ENCODE measurements at regions not wholly inside any gene's neighbourhood (a gene's known extent, or its start where the extent isn't known, plus 50 kb on each side); places are given as distances from the start of the nearest gene placed in this dataset.
"Not testable (repeated sequence)": the region's sequence is repeated elsewhere in the genome, so short reads cannot be mapped to it uniquely, and the experiment has no call there.

GRCh38 chr14:84937016-84937415 is 592.9 kb upstream of the FLRT2 start:
- H3K36me3 ChIP-seq (ENCODE audit: insufficient read depth, low read length) = no peaks in the 10 kb centered on the region
- TF ChIP-seq EZH2 (IDR thresholded peaks at IDR 0.05) (no peak), FOXP2 (optimal IDR thresholded peaks at IDR 0.05; ENCODE audit: control extremely low read depth, extremely low read length, insufficient read depth) (no peak), POLR2AphosphoS5 (IDR thresholded peaks at IDR 0.05; ENCODE audit: borderline replicate concordance, low read depth, low read length) (no peak)
- no peaks in the 10 kb centered on the region for H3K9me3 ChIP-seq (ENCODE audit: low read depth, low read length)
- H3K9ac ChIP-seq (ENCODE audit: insufficient read length) = no peak overlapping the region
- no peak overlapping the region for H3K27ac ChIP-seq
- DNase-seq (ENCODE audit: low read depth, low spot score) = no peak
- H3K4me3 ChIP-seq = no peak overlapping the region

GRCh38 chr14:84937449-84937848 is 592.5 kb upstream of the FLRT2 start:
- Histone ChIP-seq H3K9me3 (ENCODE audit: low read depth, low read length) (no peaks in the 10 kb centered on the region), H3K36me3 (ENCODE audit: insufficient read depth, low read length) (no peaks in the 10 kb centered on the region), H3K27ac (no peak overlapping the region), H3K4me3 (no peak overlapping the region), H3K9ac (ENCODE audit: insufficient read length) (no peak overlapping the region)
- no peak for DNase-seq (ENCODE audit: low read depth, low spot score)
- TF ChIP-seq EZH2 (IDR thresholded peaks at IDR 0.05) (no peak), POLR2AphosphoS5 (IDR thresholded peaks at IDR 0.05; ENCODE audit: borderline replicate concordance, low read depth, low read length) (no peak), FOXP2 (optimal IDR thresholded peaks at IDR 0.05; ENCODE audit: control extremely low read depth, extremely low read length, insufficient read depth) (no peak)

- not testable (repeated sequence) for H3K9me3 ChIP-seq (ENCODE audit: low read depth, low read length); H3K27ac ChIP-seq; DNase-seq (ENCODE audit: low read depth, low spot score); H3K36me3 ChIP-seq (ENCODE audit: insufficient read depth, low read length); H3K4me3 ChIP-seq; H3K9ac ChIP-seq (ENCODE audit: insufficient read length)
These were observed 585.0 kb upstream of the FLRT2 start for GRCh38 chr14:84944901-84945300.

- Histone ChIP-seq H3K36me3 (ENCODE audit: insufficient read depth, low read length) (no peaks in the 10 kb centered on the region), H3K27ac (no peak overlapping the region), H3K4me3 (no peak overlapping the region), H3K9me3 (ENCODE audit: low read depth, low read length) (no peaks in the 10 kb centered on the region), H3K9ac (ENCODE audit: insufficient read length) (no peak overlapping the region)
- no peak for DNase-seq (ENCODE audit: low read depth, low spot score)
- no peak for TF ChIP-seq EZH2 (IDR thresholded peaks at IDR 0.05)
- no peak for TF ChIP-seq FOXP2 (optimal IDR thresholded peaks at IDR 0.05; ENCODE audit: control extremely low read depth, extremely low read length, insufficient read depth)
- no peak for TF ChIP-seq POLR2AphosphoS5 (IDR thresholded peaks at IDR 0.05; ENCODE audit: borderline replicate concordance, low read depth, low read length)
These were observed 570.0 kb upstream of the FLRT2 start for GRCh38 chr14:84959851-84960520.

- no peak overlapping the region for H3K27ac ChIP-seq
- no peak overlapping the region for H3K9ac ChIP-seq (ENCODE audit: insufficient read length)
- H3K4me3 ChIP-seq = no peak overlapping the region
- no peaks in the 10 kb centered on the region for H3K9me3 ChIP-seq (ENCODE audit: low read depth, low read length)
- no peak for DNase-seq (ENCODE audit: low read depth, low spot score)
- H3K36me3 ChIP-seq (ENCODE audit: insufficient read depth, low read length) = no peaks in the 10 kb centered on the region
- no peak for TF ChIP-seq FOXP2 (optimal IDR thresholded peaks at IDR 0.05; ENCODE audit: control extremely low read depth, extremely low read length, insufficient read depth)
- TF ChIP-seq EZH2 (IDR thresholded peaks at IDR 0.05) = no peak
- no peak for TF ChIP-seq POLR2AphosphoS5 (IDR thresholded peaks at IDR 0.05; ENCODE audit: borderline replicate concordance, low read depth, low read length)
These were observed 568.3 kb upstream of the FLRT2 start for GRCh38 chr14:84961637-84962036.

GRCh38 chr14:84963518-84963917 is 566.4 kb upstream of the FLRT2 start:
- Histone ChIP-seq H3K9ac (ENCODE audit: insufficient read length) (no peak overlapping the region), H3K9me3 (ENCODE audit: low read depth, low read length) (no peaks in the 10 kb centered on the region), H3K36me3 (ENCODE audit: insufficient read depth, low read length) (no peaks in the 10 kb centered on the region), H3K4me3 (no peak overlapping the region), H3K27ac (no peak overlapping the region)
- TF ChIP-seq FOXP2 (optimal IDR thresholded peaks at IDR 0.05; ENCODE audit: control extremely low read depth, extremely low read length, insufficient read depth) (no peak), POLR2AphosphoS5 (IDR thresholded peaks at IDR 0.05; ENCODE audit: borderline replicate concordance, low read depth, low read length) (no peak), EZH2 (IDR thresholded peaks at IDR 0.05) (no peak)
- no peak for DNase-seq (ENCODE audit: low read depth, low spot score)

GRCh38 chr14:84965279-84965678 is 564.7 kb upstream of the FLRT2 start:
- Histone ChIP-seq H3K4me3 (no peak overlapping the region), H3K9ac (ENCODE audit: insufficient read length) (no peak overlapping the region), H3K9me3 (ENCODE audit: low read depth, low read length) (no peaks in the 10 kb centered on the region), H3K36me3 (ENCODE audit: insufficient read depth, low read length) (no peaks in the 10 kb centered on the region), H3K27ac (no peak overlapping the region)
- no peak for TF ChIP-seq FOXP2 (optimal IDR thresholded peaks at IDR 0.05; ENCODE audit: control extremely low read depth, extremely low read length, insufficient read depth)
- TF ChIP-seq POLR2AphosphoS5 (IDR thresholded peaks at IDR 0.05; ENCODE audit: borderline replicate concordance, low read depth, low read length) = no peak
- TF ChIP-seq EZH2 (IDR thresholded peaks at IDR 0.05) = no peak
- DNase-seq (ENCODE audit: low read depth, low spot score) = no peak

- no peak overlapping the region for H3K4me3 ChIP-seq
- no peak overlapping the region for H3K9ac ChIP-seq (ENCODE audit: insufficient read length)
- no peak for DNase-seq (ENCODE audit: low read depth, low spot score)
- H3K36me3 ChIP-seq (ENCODE audit: insufficient read depth, low read length) = no peaks in the 10 kb centered on the region
- H3K9me3 ChIP-seq (ENCODE audit: low read depth, low read length) = no peaks in the 10 kb centered on the region
- H3K27ac ChIP-seq = no peak overlapping the region
- TF ChIP-seq POLR2AphosphoS5 (IDR thresholded peaks at IDR 0.05; ENCODE audit: borderline replicate concordance, low read depth, low read length) (no peak), FOXP2 (optimal IDR thresholded peaks at IDR 0.05; ENCODE audit: control extremely low read depth, extremely low read length, insufficient read depth) (no peak), EZH2 (IDR thresholded peaks at IDR 0.05) (no peak)
These were observed 560.4 kb upstream of the FLRT2 start for GRCh38 chr14:84969501-84969900.

GRCh38 chr14:84975241-84975902 is 554.6 kb upstream of the FLRT2 start:
- H3K4me3 ChIP-seq = no peak overlapping the region
- no peak for DNase-seq (ENCODE audit: low read depth, low spot score)
- TF ChIP-seq POLR2AphosphoS5 (IDR thresholded peaks at IDR 0.05; ENCODE audit: borderline replicate concordance, low read depth, low read length) (no peak), FOXP2 (optimal IDR thresholded peaks at IDR 0.05; ENCODE audit: control extremely low read depth, extremely low read length, insufficient read depth) (no peak), EZH2 (IDR thresholded peaks at IDR 0.05) (no peak)
- H3K36me3 ChIP-seq (ENCODE audit: insufficient read depth, low read length) = no peaks in the 10 kb centered on the region
- no peak overlapping the region for H3K9ac ChIP-seq (ENCODE audit: insufficient read length)
- H3K27ac ChIP-seq = no peak overlapping the region
- H3K9me3 ChIP-seq (ENCODE audit: low read depth, low read length) = no peaks in the 10 kb centered on the region
